Body of pancreas (tissue), 4 donors: ENCODE measurements at regions not wholly inside any gene's neighbourhood (a gene's known extent, or its start where the extent isn't known, plus 50 kb on each side); places are given as distances from the start of the nearest gene placed in this dataset.

ENCODE experiments used
- ATAC-seq: fragments of 150-250 bp; one replicate; pipeline ENCODE4 v1.9.1; 2016
- DNase-seq, 4 donors: peaks; one replicate each; pipeline ENCODE4 v3.0.0-alpha.2; 2019
- H3K27ac ChIP-seq, 4 donors: fragments of 200-600 bp; sonication (generic); 1 replicate in 3 of 4; 2 replicates in 1 of 4; pipeline versions ENCODE4 v1.5.1 to v1.6.1; 2016 to 2019; ENCODE audit warnings: mild to moderate bottlenecking in 1 of 4, mixed read lengths in 1 of 4, moderate library complexity in 1 of 4
- H3K27me3 ChIP-seq, 2 donors: fragments of 200-600 bp; sonication (generic); one replicate each; pipeline ENCODE4 v1.6.0; 2016; ENCODE audit warnings: mild to moderate bottlenecking in 1 of 2
- H3K36me3 ChIP-seq, 2 donors: fragments of 200-600 bp; sonication (generic); replicated peaks in 1 of 2; 2 replicates each; pipeline ENCODE4 v1.5.1; 2016; ENCODE audit warnings: low read depth in 2 of 2; ENCODE audit not compliant: insufficient read depth in 1 of 2
- H3K4me1 ChIP-seq: fragments of 200-600 bp; sonication (generic); one replicate; pipeline ENCODE4 v1.6.0; 2016
- H3K4me3 ChIP-seq, 2 donors: fragments of 200-600 bp; sonication (generic); 1 replicate in 1 of 2; 2 replicates in 1 of 2; pipeline ENCODE4 v1.5.1; 2016 to 2019
- H3K9me3 ChIP-seq, 3 donors: fragments of 200-600 bp; sonication (generic); 1 replicate in 2 of 3; 2 replicates in 1 of 3; pipeline ENCODE4 v1.5.1; 2016
- POLR2A ChIP-seq, 3 donors: fragments of 450-650 bp; IDR thresholded peaks; one replicate each; pipeline ENCODE4 v1.6.1; 2016; ENCODE audit warnings: antibody characterized with exemption in 3 of 3, mild to moderate bottlenecking in 2 of 3
- WGBS, 2 donors: methylation state at CpG; one replicate each; pipeline ENCODE4 v1.1.5; 2017; 5-methylcytosine and 5-hydroxymethylcytosine counted together
- intact Hi-C: fragments of 100-400 bp; cut with DNase I; formaldehyde crosslinking; loops from one replicate; pipeline ENCODE4 v1.15.1; 2023
- TF ChIP-seq, protein P1 (sequence below), 7 experiments: fragments of 450-650 bp in 4 of 7; fragments of 200-600 bp in 3 of 7; sonication (generic) in 3 of 7; IDR thresholded peaks; one replicate each; pipeline ENCODE4 v1.5.1; 2016 to 2019; ENCODE audit warnings: antibody characterized with exemption in 7 of 7

GRCh38 chr10:9211228-9211627 lies 1156.7 kb downstream of the GATA3 start:
- Histone ChIP-seq H3K4me1 (no peaks in the 10 kb centered on the region), H3K36me3 (no peaks in the 10 kb centered on the region), H3K27ac (no peak overlapping the region), H3K27me3 (peaks cover 0 to 10% of the 10 kb centered on the region in 2 donors), H3K4me3 (no peak overlapping the region), H3K9me3 (no peaks in the 10 kb centered on the region)
- ATAC-seq: no peak
- TF ChIP-seq, protein P1, sequence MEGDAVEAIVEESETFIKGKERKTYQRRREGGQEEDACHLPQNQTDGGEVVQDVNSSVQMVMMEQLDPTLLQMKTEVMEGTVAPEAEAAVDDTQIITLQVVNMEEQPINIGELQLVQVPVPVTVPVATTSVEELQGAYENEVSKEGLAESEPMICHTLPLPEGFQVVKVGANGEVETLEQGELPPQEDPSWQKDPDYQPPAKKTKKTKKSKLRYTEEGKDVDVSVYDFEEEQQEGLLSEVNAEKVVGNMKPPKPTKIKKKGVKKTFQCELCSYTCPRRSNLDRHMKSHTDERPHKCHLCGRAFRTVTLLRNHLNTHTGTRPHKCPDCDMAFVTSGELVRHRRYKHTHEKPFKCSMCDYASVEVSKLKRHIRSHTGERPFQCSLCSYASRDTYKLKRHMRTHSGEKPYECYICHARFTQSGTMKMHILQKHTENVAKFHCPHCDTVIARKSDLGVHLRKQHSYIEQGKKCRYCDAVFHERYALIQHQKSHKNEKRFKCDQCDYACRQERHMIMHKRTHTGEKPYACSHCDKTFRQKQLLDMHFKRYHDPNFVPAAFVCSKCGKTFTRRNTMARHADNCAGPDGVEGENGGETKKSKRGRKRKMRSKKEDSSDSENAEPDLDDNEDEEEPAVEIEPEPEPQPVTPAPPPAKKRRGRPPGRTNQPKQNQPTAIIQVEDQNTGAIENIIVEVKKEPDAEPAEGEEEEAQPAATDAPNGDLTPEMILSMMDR (IDR thresholded peaks at IDR 0.05): no peak
- TF ChIP-seq POLR2A (IDR thresholded peaks at IDR 0.05): no peak
- intact Hi-C loops: loop anchor here (10.0 kb wide), 1 partner anchor 1336 kb away; no protein-coding TSS in a partner anchor
- no peak for DNase-seq
- WGBS, 2 donors: 40 to 44% methylated on average over 2 of the region's 2 CpGs

DNA sequence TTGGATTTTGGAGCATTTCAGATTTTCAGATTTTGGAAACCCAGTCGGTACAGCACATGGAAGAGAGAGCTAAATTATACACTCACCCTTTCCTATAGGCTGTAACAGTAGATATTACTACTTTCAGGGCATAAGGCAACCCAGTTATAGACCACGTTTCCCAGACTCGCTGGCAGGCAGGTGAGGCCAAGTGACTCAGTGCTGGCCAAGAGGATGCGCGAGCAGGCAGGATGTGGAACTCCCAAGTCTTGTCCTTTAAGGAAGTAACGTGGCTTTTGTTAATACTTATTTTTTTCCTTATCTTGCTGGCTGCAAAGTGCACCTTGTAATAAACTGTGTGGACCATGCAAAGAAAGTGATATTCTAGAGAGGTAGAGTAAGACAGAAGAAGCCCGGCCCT lies 1160.1 kb downstream of the GATA3 start:
- TF ChIP-seq, protein P1 (IDR thresholded peaks at IDR 0.05): no peak
- TF ChIP-seq POLR2A (IDR thresholded peaks at IDR 0.05): no peak
- no peaks in the 10 kb centered on the region for H3K36me3 ChIP-seq

GRCh38 chr10:9215121-9215520 lies 1160.6 kb downstream of the GATA3 start:
- intact Hi-C loops: loop anchor here (10.0 kb wide), 1 partner anchor 1340 kb away; no protein-coding TSS in a partner anchor
- 57 to 66% methylated on average over 2 of the region's 2 CpGs for WGBS, 2 donors
- H3K27me3 ChIP-seq: peaks cover 0 to 2% of the 10 kb centered on the region in 2 donors
- DNase-seq: no peak
- H3K27ac ChIP-seq: no peak overlapping the region
- H3K4me3 ChIP-seq: no peak overlapping the region
- TF ChIP-seq, protein P1 (IDR thresholded peaks at IDR 0.05): no peak
- no peak for TF ChIP-seq POLR2A (IDR thresholded peaks at IDR 0.05)
- no peaks in the 10 kb centered on the region for H3K36me3 ChIP-seq
- H3K9me3 ChIP-seq: no peaks in the 10 kb centered on the region
- no peaks in the 10 kb centered on the region for H3K4me1 ChIP-seq
- ATAC-seq: no peak

More for the DNA sequence above, 1160.1 kb downstream of the GATA3 start:
- Histone ChIP-seq H3K4me3 (no peak overlapping the region), H3K27ac (no peak overlapping the region), H3K9me3 (no peaks in the 10 kb centered on the region), H3K27me3 (peaks cover 0 to 7% of the 10 kb centered on the region in 2 donors), H3K4me1 (no peaks in the 10 kb centered on the region)
- ATAC-seq (no peak), DNase-seq (no peak)
- intact Hi-C loops: loop anchor here (10.0 kb wide), 1 partner anchor 1340 kb away; no protein-coding TSS in a partner anchor
- 61% methylated on average over 7 of the region's 7 CpGs for WGBS, 2 donors

- Histone ChIP-seq H3K27ac (no peak overlapping the region), H3K27me3 (no peaks in the 10 kb centered on the region), H3K4me1 (no peaks in the 10 kb centered on the region), H3K9me3 (no peaks in the 10 kb centered on the region), H3K36me3 (no peaks in the 10 kb centered on the region), H3K4me3 (no peak overlapping the region)
- ATAC-seq (no peak), DNase-seq (no peak)
- intact Hi-C loops: loop anchor here (10.0 kb wide), 1 partner anchor 1345 kb away; no protein-coding TSS in a partner anchor
- no peak for TF ChIP-seq POLR2A (IDR thresholded peaks at IDR 0.05)
- TF ChIP-seq, protein P1 (IDR thresholded peaks at IDR 0.05): no peak
- 30 to 36% methylated on average over 4 of the region's 4 CpGs for WGBS, 2 donors
Observed at GRCh38 chr10:9219860-9220259, 1165.4 kb downstream of the GATA3 start.

DNA sequence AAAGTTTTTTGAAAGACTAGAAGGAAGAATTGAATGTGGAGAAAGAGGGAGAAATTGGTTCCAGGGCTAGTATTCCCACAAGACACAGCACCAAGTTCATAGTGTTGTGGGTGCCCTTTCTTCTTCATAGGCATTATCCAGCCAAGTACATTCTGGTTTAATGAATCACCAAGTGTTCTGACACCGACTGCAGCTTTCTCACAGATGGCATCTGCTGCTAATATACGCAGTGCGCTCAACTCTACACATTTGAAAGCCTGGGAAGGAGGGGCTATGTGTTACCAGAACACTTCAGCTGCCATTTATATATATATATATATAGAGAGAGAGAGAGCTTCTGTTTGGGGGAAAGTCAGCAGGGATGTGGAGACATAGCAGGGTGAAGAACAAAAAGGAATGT lies 1168.4 kb downstream of the GATA3 start:
- no peak for TF ChIP-seq POLR2A (IDR thresholded peaks at IDR 0.05)
- TF ChIP-seq, protein P1 (IDR thresholded peaks at IDR 0.05): no peak
- no peaks in the 10 kb centered on the region for H3K36me3 ChIP-seq
- no peak for DNase-seq
- H3K27me3 ChIP-seq: no peaks in the 10 kb centered on the region
- WGBS, 2 donors: 68 to 69% methylated on average over 3 of the region's 3 CpGs
- ATAC-seq: no peak
- H3K9me3 ChIP-seq: no peaks in the 10 kb centered on the region
- intact Hi-C loops: no loop called here
- H3K27ac ChIP-seq: no peak overlapping the region
- no peak overlapping the region for H3K4me3 ChIP-seq
- H3K4me1 ChIP-seq: no peaks in the 10 kb centered on the region
